ENCODE measurements at regions not wholly inside any gene's neighbourhood (a gene's known extent, or its start where the extent isn't known, plus 50 kb on each side); places are given as distances from the start of the nearest gene placed in this dataset.

DNA sequence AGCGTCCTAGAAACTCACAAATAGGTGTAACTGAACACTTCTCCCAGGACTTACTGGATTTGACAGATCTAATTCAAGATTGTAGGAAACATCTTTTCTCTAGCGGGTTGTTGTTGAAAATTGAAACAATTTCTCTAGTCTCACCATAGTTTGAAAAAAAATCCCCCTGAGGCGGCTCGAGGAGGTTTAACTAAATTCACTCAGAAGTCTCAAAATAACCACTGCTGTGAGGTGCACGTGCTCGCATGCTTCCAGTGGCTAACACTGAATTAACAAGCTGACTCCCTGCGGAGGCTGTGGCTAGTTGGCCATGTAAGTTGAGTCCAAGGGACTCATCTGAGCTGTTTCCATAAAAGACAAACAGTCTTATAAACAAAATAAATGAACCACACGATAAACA lies 503.9 kb downstream of the OCA2 start:
- Mint-ChIP-seq H3K27ac (no peak overlapping the region), H3K9me3 (no peaks in the 10 kb centered on the region), H3K4me1 (no peaks in the 10 kb centered on the region), H3K36me3 (ENCODE audit: low read depth) (no peaks in the 10 kb centered on the region), H3K27me3 (ENCODE audit: low read depth) (peaks cover 25% of the 10 kb centered on the region), H3K4me3 (no peak overlapping the region)
- TF ChIP-seq, protein P1, sequence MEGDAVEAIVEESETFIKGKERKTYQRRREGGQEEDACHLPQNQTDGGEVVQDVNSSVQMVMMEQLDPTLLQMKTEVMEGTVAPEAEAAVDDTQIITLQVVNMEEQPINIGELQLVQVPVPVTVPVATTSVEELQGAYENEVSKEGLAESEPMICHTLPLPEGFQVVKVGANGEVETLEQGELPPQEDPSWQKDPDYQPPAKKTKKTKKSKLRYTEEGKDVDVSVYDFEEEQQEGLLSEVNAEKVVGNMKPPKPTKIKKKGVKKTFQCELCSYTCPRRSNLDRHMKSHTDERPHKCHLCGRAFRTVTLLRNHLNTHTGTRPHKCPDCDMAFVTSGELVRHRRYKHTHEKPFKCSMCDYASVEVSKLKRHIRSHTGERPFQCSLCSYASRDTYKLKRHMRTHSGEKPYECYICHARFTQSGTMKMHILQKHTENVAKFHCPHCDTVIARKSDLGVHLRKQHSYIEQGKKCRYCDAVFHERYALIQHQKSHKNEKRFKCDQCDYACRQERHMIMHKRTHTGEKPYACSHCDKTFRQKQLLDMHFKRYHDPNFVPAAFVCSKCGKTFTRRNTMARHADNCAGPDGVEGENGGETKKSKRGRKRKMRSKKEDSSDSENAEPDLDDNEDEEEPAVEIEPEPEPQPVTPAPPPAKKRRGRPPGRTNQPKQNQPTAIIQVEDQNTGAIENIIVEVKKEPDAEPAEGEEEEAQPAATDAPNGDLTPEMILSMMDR (IDR thresholded peaks at IDR 0.05; ENCODE audit: unreplicated experiment in 3 of 3) = no peak

GRCh38 chr15:27592036-27592760 lies 506.9 kb downstream of the OCA2 start:
- H3K27me3 Mint-ChIP-seq (ENCODE audit: low read depth) = peaks cover 43% of the 10 kb centered on the region
- no peaks in the 10 kb centered on the region for H3K36me3 Mint-ChIP-seq (ENCODE audit: low read depth)
- H3K27ac Mint-ChIP-seq = no peak overlapping the region
- H3K4me3 Mint-ChIP-seq = no peak overlapping the region
- TF ChIP-seq, protein P1 (IDR thresholded peaks at IDR 0.05; ENCODE audit: unreplicated experiment in 3 of 3) = no peak
- no peaks in the 10 kb centered on the region for H3K9me3 Mint-ChIP-seq
- no peaks in the 10 kb centered on the region for H3K4me1 Mint-ChIP-seq

Data from nephron (organoid).